ENCODE measurements at regions not wholly inside any gene's neighbourhood (a gene's known extent, or its start where the extent isn't known, plus 50 kb on each side); places are given as distances from the start of the nearest gene placed in this dataset.
"Not testable (repeated sequence)": the region's sequence is repeated elsewhere in the genome, so short reads cannot be mapped to it uniquely, and the experiment has no call there.

DNA sequence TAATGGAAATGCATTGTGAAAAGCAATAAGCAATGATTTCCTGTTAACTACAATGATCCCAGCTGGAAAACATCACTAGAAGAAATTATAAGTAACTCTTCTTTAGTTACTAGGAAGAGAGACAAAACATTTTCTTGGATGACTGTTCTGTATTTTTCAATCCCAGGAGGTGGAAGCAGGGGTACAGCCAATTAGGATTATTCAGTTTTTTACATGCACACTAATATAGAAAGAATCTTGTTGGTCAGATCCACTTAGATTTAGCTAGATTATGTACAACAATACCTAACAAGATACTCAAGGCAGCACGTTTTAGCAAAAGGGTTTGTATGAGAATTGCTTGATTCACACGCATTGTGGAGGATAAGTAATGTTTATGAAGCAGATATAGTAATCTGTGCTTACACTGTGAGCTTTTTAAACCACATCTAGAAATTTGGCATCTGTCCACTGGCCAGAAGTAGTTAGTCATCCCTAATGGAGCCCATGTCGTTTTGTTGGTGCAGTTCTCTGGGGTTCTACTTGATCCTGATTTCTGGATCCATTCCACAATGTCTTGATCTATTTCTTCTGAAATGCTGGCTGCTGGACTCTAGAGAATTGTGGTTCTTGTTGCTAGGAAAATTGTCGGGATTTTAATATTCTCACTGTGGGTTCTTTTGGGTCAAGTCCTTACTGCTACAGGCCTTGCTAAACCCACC is 199.7 kb downstream of the ADCYAP1 start:
- DNase-seq (ENCODE audit: low read depth), result no peak

DNA sequence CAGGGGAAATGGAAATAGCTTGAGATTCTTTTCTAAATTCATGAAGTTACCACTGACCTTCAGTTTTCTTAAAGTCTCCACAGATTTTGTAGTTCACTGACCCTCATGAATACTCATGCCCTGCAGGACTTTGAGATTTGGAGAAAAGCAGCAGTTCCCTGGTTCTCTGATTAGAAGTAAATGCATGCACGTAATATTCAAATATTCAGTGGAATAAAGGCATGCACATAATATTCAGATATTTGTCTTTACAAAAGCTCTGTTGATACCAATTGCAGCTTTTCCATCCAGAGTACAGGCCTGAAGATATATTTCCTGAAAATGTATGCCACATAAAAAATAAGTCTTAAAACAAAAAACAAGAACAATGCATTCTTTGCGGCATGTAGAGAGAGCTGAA is 219.8 kb downstream of the ADCYAP1 start:
- no peak for DNase-seq (ENCODE audit: low read depth)

- DNase-seq (ENCODE audit: low read depth), result no peak
Observed at GRCh38 chr18:1133541-1133940, 228.9 kb downstream of the ADCYAP1 start.

GRCh38 chr18:1147730-1148129 is 243.1 kb downstream of the ADCYAP1 start:
- no peak for DNase-seq (ENCODE audit: low read depth)

GRCh38 chr18:1149709-1150108 is 245.0 kb downstream of the ADCYAP1 start:
- DNase-seq (ENCODE audit: low read depth), result no peak

DNA sequence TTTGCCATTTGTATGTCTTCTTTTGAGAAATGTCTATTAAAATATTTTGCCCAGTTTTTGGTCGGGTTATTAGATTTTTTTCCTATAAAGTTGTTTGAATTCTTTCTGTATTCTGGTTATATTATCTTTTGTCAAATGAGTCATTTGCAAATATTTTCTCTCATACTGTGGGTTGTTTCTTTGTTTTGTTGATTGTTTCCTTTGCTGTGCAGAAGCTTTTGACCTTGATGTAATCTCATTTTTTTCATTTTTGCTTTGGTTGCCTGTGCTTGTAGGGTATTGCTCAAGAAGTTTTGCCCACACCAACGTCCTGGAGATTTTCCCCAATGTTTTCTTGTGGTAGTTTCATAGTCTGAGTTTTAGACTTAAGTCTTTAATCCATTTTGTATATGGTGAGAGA is 245.7 kb downstream of the ADCYAP1 start:
- no peak for DNase-seq (ENCODE audit: low read depth)

GRCh38 chr18:1152958-1153357 is 248.3 kb downstream of the ADCYAP1 start:
- DNase-seq (ENCODE audit: low read depth), result not testable (repeated sequence)

DNA sequence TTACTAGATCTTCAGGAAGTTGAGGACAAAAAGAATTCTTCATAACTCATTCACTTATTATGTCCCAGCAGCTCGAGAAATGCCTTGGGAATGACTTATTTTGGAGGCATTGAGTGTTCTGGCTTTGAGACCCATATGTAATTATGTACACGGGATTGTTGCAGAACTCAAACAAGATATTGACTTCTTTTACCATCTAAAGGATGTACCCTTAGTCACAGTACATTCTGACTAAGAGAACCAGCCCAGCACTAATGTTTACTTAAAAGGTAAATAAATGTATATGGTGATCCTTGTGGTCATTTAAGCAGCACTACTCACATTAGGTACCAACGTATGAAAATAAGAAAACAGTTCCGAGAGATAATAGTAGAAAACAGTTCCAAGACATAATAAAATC is 268.9 kb downstream of the ADCYAP1 start:
- no peak for DNase-seq (ENCODE audit: low read depth)

DNA sequence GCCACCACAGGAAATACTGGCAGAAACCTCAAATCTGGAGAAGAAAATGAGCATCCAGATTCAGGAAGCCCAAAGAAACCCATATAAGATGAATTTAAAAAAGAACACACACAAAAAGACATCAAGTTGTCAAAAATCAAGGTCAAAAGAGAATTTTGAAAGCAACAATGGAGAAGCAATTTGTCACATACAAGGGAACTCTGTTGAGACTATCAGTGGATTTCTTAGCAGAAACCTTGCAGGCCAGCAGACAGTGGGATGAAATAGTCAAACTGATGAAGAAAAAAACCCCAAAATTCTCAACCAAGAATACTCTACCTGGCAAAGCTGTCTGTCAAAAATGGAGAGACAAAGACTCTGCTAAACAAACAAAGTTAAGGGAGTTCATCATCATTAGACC is 272.6 kb downstream of the ADCYAP1 start:
- DNase-seq (ENCODE audit: low read depth), result no peak

- DNase-seq (ENCODE audit: low read depth), result no peak
Observed at GRCh38 chr18:1191341-1191740, 286.7 kb downstream of the ADCYAP1 start.

- DNase-seq (ENCODE audit: low read depth), result no peak
Observed at GRCh38 chr18:1213126-1213525, 308.5 kb downstream of the ADCYAP1 start.

DNA sequence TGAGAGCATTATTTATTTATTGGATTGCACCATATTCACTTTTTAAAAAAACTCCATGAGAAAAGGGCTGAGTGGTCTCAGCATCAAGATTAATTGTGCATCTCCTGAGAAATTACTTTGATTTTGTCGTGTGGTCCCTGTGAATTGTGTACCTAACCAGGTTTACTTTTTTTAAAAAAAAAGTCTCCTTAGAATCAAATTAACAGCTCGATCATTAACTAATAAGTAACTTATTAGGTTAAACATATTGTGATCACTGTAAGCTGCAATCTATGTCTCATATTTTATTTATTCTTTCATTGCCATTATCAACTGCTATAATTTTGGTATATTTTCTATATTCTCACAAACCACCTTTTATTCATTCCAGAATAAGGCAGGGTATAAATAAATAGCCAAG is 318.2 kb downstream of the ADCYAP1 start:
- DNase-seq (ENCODE audit: low read depth), result no peak

- no peak for DNase-seq (ENCODE audit: low read depth)
Observed at GRCh38 chr18:1227025-1227424, 322.4 kb downstream of the ADCYAP1 start.

DNA sequence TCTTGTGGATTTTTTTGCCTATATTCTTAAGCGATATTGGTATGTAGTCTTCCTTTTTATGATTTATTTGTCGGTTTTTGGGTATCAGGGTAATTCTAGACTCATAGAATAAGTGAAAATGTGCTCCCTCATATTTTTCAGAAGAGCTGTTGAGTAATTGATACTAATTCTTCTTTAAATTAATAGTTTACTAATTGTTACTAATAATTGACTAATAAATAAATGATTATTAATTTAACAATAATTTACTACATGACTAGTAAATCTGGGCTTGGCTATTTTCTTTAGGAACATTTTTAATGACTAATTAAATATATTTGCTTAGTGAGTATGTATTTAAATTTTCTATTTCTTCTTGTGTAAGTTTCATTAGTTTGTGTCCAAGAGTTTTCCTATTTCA is 325.0 kb downstream of the ADCYAP1 start:
- DNase-seq (ENCODE audit: low read depth), result no peak

- DNase-seq (ENCODE audit: low read depth), result no peak
Observed at GRCh38 chr18:1232867-1233266, 328.2 kb downstream of the ADCYAP1 start.

DNA sequence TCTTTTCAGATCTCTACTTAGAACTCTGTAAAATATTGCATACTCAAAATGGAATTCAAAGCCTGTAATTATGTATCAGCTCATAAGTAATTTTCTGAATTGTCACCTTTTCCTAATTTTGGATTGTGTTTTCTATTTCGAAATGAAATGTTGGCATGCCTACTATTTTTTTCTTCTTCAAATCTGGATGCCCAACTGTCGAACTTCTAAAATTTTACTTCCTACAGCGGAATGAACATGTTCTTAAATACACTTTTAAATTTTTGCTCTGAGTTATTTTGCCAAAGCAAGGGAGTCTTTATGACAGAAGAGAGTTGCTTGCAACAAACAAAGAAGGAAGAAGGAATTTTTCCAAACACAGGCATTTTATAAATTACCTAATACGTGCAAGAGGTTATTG is 336.0 kb downstream of the ADCYAP1 start:
- DNase-seq (ENCODE audit: low read depth), result no peak

DNA sequence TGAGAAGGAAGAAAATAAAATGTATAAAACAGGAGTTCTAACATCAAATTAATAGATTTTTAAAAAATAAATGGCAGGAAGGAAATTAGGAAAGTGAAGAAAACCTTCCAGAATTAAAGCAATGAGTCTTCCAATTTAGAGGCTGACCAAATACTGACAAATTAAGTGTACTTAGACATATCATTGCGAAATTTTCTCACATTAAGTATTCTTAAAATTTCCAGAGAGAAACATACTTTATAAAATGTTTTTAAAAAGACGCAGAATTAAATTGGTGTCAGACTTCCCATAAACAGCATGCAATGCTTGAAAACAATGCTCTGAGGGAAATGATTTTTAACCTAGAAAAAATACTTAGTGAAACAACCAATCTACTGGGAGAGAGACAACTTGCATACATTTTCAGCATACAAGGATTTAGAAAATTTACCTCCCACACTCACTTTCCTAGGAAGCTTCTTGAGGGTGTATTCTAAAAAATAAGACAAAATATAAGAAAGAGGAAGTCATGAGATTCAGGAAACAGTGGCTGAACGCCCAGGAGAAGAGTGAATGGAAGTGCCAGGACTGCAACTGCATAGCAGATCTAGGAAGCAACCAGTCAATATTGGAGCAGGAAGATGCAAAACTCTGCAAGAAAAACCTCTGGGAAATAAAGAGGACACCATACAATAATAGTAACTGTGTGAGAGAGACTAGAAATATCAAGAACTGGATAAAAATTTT is 339.9 kb downstream of the ADCYAP1 start:
- no peak for DNase-seq (ENCODE audit: low read depth)

DNA sequence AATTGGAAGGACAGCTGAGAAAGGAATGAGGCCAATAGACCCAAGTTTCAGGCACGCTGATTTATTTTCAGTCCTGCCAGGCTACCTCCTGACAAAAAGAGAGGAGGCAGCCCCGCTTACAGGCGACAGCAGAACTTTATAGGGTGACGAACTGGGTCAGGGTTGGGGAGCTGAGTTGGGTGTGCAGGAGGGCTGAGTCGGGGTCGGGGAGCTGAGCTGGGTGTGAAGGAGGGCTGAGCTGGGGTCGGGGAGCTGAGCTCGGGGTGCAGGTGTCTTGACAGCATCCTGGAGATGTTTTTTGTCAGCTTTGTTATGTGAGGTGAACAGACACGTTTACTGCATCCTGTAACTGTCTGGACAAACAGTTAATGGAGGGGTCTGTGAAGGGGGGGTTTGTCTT is 342.2 kb downstream of the ADCYAP1 start:
- DNase-seq (ENCODE audit: low read depth), result no peak

DNA sequence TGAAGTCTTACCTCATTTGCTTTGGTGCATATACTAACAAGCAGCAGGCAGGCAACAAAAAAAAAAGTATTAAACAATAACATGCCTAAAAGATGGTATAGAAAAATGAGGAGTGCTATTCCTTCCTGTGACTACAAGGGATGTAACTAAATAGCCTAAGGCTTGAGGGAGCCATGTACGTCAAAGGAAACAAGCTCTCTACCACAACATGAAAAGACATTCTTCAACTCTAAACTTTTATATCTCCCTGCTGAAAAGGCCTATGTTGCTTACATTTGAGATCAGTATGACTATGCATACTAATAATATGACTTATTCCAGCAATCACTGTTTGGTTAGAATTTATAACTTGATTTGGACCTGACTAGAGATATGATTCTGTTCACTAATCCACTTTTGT is 347.9 kb downstream of the ADCYAP1 start:
- no peak for DNase-seq (ENCODE audit: low read depth)

DNA sequence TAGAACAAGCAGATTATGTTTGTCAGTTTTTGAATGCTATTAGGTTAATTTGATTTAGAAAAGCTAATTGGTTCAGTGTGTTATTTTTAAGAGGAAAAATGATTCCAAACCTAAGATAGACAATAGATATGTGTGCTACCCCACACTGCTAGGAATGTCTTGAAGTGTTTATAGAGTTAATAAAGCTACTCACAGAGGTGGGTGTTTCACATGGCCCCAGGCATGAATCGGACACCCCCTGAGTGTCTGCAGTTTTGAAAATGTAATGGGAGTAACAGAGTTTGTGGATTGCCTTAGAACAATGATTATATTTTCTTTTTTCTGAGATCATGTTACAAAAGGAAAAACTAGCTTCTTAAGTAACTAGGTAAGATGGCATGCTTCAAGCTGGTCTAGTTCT is 348.3 kb downstream of the ADCYAP1 start:
- no peak for DNase-seq (ENCODE audit: low read depth)

DNA sequence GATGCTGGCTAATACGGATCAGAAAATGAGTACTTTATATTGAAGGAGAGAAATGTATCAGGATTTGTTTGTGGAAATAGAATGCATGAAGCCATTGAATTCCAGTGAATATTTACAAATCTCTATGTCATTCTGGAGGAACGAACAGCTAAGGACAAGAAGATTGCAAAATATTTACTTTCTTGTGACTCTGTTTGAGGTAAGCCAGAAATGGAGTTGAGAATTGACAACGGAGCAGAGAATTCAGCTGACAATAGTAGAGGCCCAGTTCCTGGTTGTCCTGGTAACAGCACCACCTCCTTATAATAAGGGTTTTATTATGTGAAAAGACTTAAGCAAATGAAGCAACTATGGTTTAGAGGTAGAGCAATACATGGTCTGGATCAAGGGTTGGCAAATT is 349.2 kb downstream of the ADCYAP1 start:
- DNase-seq (ENCODE audit: low read depth), result no peak

DNA sequence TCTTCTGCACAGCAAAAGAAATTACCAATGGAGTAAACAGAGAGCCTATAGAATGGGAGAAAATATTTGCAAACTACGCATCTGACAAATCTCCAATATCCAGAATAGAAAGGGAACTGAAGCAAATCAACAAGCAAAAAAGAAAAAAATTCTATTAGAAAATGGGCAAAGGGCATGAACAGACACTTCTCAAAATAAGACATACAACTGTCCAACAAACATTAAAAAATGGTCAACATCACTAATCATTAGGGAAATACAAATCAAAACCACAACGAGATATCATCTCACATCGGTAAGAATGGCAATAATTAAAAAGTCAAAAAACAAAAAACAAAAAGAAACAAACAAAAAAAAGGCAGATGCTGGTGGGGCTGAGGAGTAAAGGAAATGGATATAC is 356.4 kb downstream of the ADCYAP1 start:
- DNase-seq (ENCODE audit: low read depth), result no peak

DNA sequence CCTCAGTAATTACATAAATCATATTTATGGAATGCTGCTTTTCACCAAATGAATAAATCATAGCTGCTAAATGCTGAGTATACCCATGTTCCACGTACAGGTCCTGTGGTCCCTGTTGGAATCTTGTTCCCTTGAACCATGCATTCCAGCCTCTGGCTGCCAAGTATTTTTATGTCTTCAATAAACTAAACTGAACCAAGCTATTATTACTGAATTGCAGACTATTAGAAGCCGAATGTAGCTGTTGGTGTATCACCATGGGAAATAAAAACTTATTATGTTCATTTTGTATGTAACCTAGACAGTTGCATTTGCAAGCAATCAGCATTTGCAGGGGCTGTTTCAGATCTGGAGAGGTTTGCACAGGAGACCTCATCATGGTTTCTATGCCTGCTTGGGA is 362.4 kb downstream of the ADCYAP1 start:
- DNase-seq (ENCODE audit: low read depth), result no peak
